CD4-positive, CD25-positive, alpha-beta regulatory T cell (primary cell): ENCODE measurements at regions not wholly inside any gene's neighbourhood (a gene's known extent, or its start where the extent isn't known, plus 50 kb on each side); places are given as distances from the start of the nearest gene placed in this dataset.

Experiments
- ATAC-seq, 2 donors: fragments of 150-1000 bp; cut with Tn5 transposase; one replicate each; pipeline ENCODE4 v1.10.0; 2021; ENCODE audit warnings: low read depth in 2 of 2, moderate number of reproducible peaks in 2 of 2, moderate library complexity in 1 of 2
- DNase-seq, 3 donors: peaks; one replicate each; pipeline versions ENCODE4 v3.0.0 to v3.0.0-alpha.2; 2012 to 2022; ENCODE audit warnings: mixed read lengths in 1 of 3
- H3K27ac ChIP-seq: one replicate; pipeline ENCODE4 v1.7.0; 2013; ENCODE audit warnings: mild to moderate bottlenecking, low read length; ENCODE audit not compliant: insufficient read depth, poor library complexity, severe bottlenecking
- H3K27me3 ChIP-seq: one replicate; pipeline ENCODE4 v1.7.0; 2013; ENCODE audit warnings: low read length; ENCODE audit not compliant: control insufficient read depth, insufficient read depth
- H3K36me3 ChIP-seq: one replicate; pipeline ENCODE4 v1.7.0; 2013; ENCODE audit warnings: mild to moderate bottlenecking, low read length, moderate library complexity; ENCODE audit not compliant: control insufficient read depth, insufficient read depth
- H3K4me1 ChIP-seq: 2 replicates; pipeline ENCODE4 v1.7.0; 2013; ENCODE audit warnings: mild to moderate bottlenecking, low read length; ENCODE audit not compliant: insufficient read depth, control insufficient read depth, poor library complexity, severe bottlenecking
- H3K4me3 ChIP-seq: one replicate; pipeline ENCODE4 v1.7.0; 2013; ENCODE audit warnings: low read depth, mild to moderate bottlenecking, low read length, moderate library complexity
- H3K9me3 ChIP-seq, 2 experiments: 1 replicate in 1 of 2; 2 replicates in 1 of 2; pipeline ENCODE4 v1.7.0; 2013; ENCODE audit warnings: low read length in 2 of 2, mild to moderate bottlenecking in 1 of 2, moderate library complexity in 1 of 2; ENCODE audit not compliant: control insufficient read depth in 2 of 2
- H3K27ac Mint-ChIP-seq, 3 donors: one replicate each; pipeline ENCODE4 v1.8.0; 2020 to 2022; ENCODE audit warnings: mild to moderate bottlenecking in 3 of 3, mixed read lengths in 3 of 3, moderate library complexity in 2 of 3
- H3K27me3 Mint-ChIP-seq: one replicate; pipeline ENCODE4 v1.8.0; 2022; ENCODE audit warnings: mild to moderate bottlenecking, mixed read lengths
- H3K36me3 Mint-ChIP-seq: one replicate; pipeline ENCODE4 v1.8.0; 2020; ENCODE audit warnings: mixed read lengths
- H3K4me1 Mint-ChIP-seq, 4 donors: one replicate each; pipeline ENCODE4 v1.8.0; 2020 to 2022; ENCODE audit warnings: mixed read lengths in 4 of 4, mild to moderate bottlenecking in 1 of 4
- H3K4me3 Mint-ChIP-seq, 4 donors: one replicate each; pipeline ENCODE4 v1.8.0; 2020 to 2022; ENCODE audit warnings: mild to moderate bottlenecking in 4 of 4, mixed read lengths in 4 of 4, moderate library complexity in 3 of 4
- H3K9me3 Mint-ChIP-seq, 7 donors: one replicate each; pipeline ENCODE4 v1.8.0; 2020 to 2022; ENCODE audit warnings: mixed read lengths in 7 of 7, mild to moderate bottlenecking in 3 of 7, moderate library complexity in 2 of 7

GRCh38 chr3:82265747-82266146 is 504.3 kb upstream of the GBE1 start:
- Mint-ChIP-seq H3K27ac (no peak overlapping the region), H3K27me3 (no peaks in the 10 kb centered on the region), H3K4me3 (no peak overlapping the region), H3K4me1 (no peaks in the 10 kb centered on the region), H3K9me3 (peaks cover 2 to 17% (median 9%) of the 10 kb centered on the region in 7 donors), H3K36me3 (no peaks in the 10 kb centered on the region)
- Histone ChIP-seq H3K36me3 (no peaks in the 10 kb centered on the region), H3K4me3 (no peak overlapping the region), H3K27me3 (no peaks in the 10 kb centered on the region), H3K9me3 (no peaks in the 10 kb centered on the region), H3K4me1 (no peaks in the 10 kb centered on the region), H3K27ac (no peak overlapping the region)
- peak in 1 of 3 donors; percentile 0 for DNase-seq
- no peak for ATAC-seq

GRCh38 chr3:82262193-82262592 is 500.7 kb upstream of the GBE1 start:
- Histone ChIP-seq H3K36me3 (no peaks in the 10 kb centered on the region), H3K27ac (no peak overlapping the region), H3K27me3 (no peaks in the 10 kb centered on the region), H3K4me1 (no peaks in the 10 kb centered on the region), H3K9me3 (no peaks in the 10 kb centered on the region), H3K4me3 (no peak overlapping the region)
- Mint-ChIP-seq H3K4me1 (no peaks in the 10 kb centered on the region), H3K27me3 (no peaks in the 10 kb centered on the region), H3K4me3 (no peak overlapping the region), H3K9me3 (peaks cover 2 to 9% (median 4%) of the 10 kb centered on the region in 7 donors), H3K27ac (no peak overlapping the region), H3K36me3 (no peaks in the 10 kb centered on the region)
- DNase-seq (no peak), ATAC-seq (no peak)

GRCh38 chr3:82261637-82262036 is 500.2 kb upstream of the GBE1 start:
- H3K4me3 ChIP-seq: no peak overlapping the region
- Mint-ChIP-seq H3K9me3 (peaks cover 2 to 7% (median 4%) of the 10 kb centered on the region in 7 donors), H3K27ac (no peak overlapping the region), H3K4me1 (no peaks in the 10 kb centered on the region), H3K36me3 (no peaks in the 10 kb centered on the region), H3K4me3 (no peak overlapping the region), H3K27me3 (no peaks in the 10 kb centered on the region)
- H3K4me1 ChIP-seq: no peaks in the 10 kb centered on the region
- DNase-seq (no peak), ATAC-seq (no peak)
- H3K9me3 ChIP-seq: no peaks in the 10 kb centered on the region
- no peaks in the 10 kb centered on the region for H3K27me3 ChIP-seq
- H3K27ac ChIP-seq: no peak overlapping the region
- no peaks in the 10 kb centered on the region for H3K36me3 ChIP-seq

GRCh38 chr3:82261013-82261412 is 499.6 kb upstream of the GBE1 start:
- H3K36me3 ChIP-seq: no peaks in the 10 kb centered on the region
- no peak overlapping the region for H3K4me3 ChIP-seq
- Mint-ChIP-seq H3K4me3 (no peak overlapping the region), H3K9me3 (peaks cover 2 to 7% (median 4%) of the 10 kb centered on the region in 7 donors), H3K27ac (no peak overlapping the region), H3K27me3 (no peaks in the 10 kb centered on the region), H3K4me1 (no peaks in the 10 kb centered on the region), H3K36me3 (no peaks in the 10 kb centered on the region)
- H3K4me1 ChIP-seq: no peaks in the 10 kb centered on the region
- H3K9me3 ChIP-seq: no peaks in the 10 kb centered on the region
- DNase-seq: no peak
- no peaks in the 10 kb centered on the region for H3K27me3 ChIP-seq
- no peak overlapping the region for H3K27ac ChIP-seq
- no peak for ATAC-seq

GRCh38 chr3:82259994-82260393 is 498.5 kb upstream of the GBE1 start:
- Histone ChIP-seq H3K27me3 (no peaks in the 10 kb centered on the region), H3K4me3 (no peak overlapping the region), H3K36me3 (no peaks in the 10 kb centered on the region), H3K27ac (no peak overlapping the region), H3K4me1 (no peaks in the 10 kb centered on the region), H3K9me3 (no peaks in the 10 kb centered on the region)
- Mint-ChIP-seq H3K27ac (no peak overlapping the region), H3K4me1 (no peaks in the 10 kb centered on the region), H3K4me3 (no peak overlapping the region), H3K27me3 (no peaks in the 10 kb centered on the region), H3K9me3 (peaks cover 0 to 7% (median 4%) of the 10 kb centered on the region in 7 donors), H3K36me3 (no peaks in the 10 kb centered on the region)
- no peak for ATAC-seq
- DNase-seq: no peak

GRCh38 chr3:82240322-82240721 is 478.9 kb upstream of the GBE1 start:
- H3K36me3 ChIP-seq: no peaks in the 10 kb centered on the region
- DNase-seq (no peak), ATAC-seq (no peak)
- no peak overlapping the region for H3K27ac ChIP-seq
- Mint-ChIP-seq H3K27ac (no peak overlapping the region), H3K27me3 (no peaks in the 10 kb centered on the region), H3K4me3 (no peak overlapping the region), H3K4me1 (no peaks in the 10 kb centered on the region), H3K36me3 (no peaks in the 10 kb centered on the region), H3K9me3 (peaks cover 1 to 14% (median 3%) of the 10 kb centered on the region in 7 donors)
- no peaks in the 10 kb centered on the region for H3K27me3 ChIP-seq
- H3K4me1 ChIP-seq: no peaks in the 10 kb centered on the region
- no peaks in the 10 kb centered on the region for H3K9me3 ChIP-seq
- no peak overlapping the region for H3K4me3 ChIP-seq

GRCh38 chr3:82236257-82236656 is 474.8 kb upstream of the GBE1 start:
- Histone ChIP-seq H3K27ac (no peak overlapping the region), H3K4me1 (no peaks in the 10 kb centered on the region), H3K27me3 (no peaks in the 10 kb centered on the region), H3K9me3 (no peaks in the 10 kb centered on the region), H3K36me3 (no peaks in the 10 kb centered on the region), H3K4me3 (no peak overlapping the region)
- DNase-seq: no peak
- H3K27me3 Mint-ChIP-seq: no peaks in the 10 kb centered on the region
- peaks cover 0 to 12% (median 2%) of the 10 kb centered on the region in 7 donors for H3K9me3 Mint-ChIP-seq
- no peak for ATAC-seq
- no peaks in the 10 kb centered on the region for H3K4me1 Mint-ChIP-seq
- H3K27ac Mint-ChIP-seq: no peak overlapping the region
- H3K4me3 Mint-ChIP-seq: no peak overlapping the region
- H3K36me3 Mint-ChIP-seq: no peaks in the 10 kb centered on the region

GRCh38 chr3:82229397-82229796 is 468.0 kb upstream of the GBE1 start:
- Mint-ChIP-seq H3K9me3 (peaks cover 0 to 14% (median 2%) of the 10 kb centered on the region in 7 donors), H3K4me3 (no peak overlapping the region), H3K4me1 (no peaks in the 10 kb centered on the region), H3K27me3 (no peaks in the 10 kb centered on the region), H3K36me3 (no peaks in the 10 kb centered on the region), H3K27ac (no peak overlapping the region)
- H3K27ac ChIP-seq: no peak overlapping the region
- no peaks in the 10 kb centered on the region for H3K4me1 ChIP-seq
- no peaks in the 10 kb centered on the region for H3K27me3 ChIP-seq
- H3K36me3 ChIP-seq: no peaks in the 10 kb centered on the region
- DNase-seq (no peak), ATAC-seq (no peak)
- peaks cover 0 to 12% of the 10 kb centered on the region in 2 experiments for H3K9me3 ChIP-seq
- H3K4me3 ChIP-seq: no peak overlapping the region
